A549 (cell line): ENCODE measurements at regions not wholly inside any gene's neighbourhood (a gene's known extent, or its start where the extent isn't known, plus 50 kb on each side); places are given as distances from the start of the nearest gene placed in this dataset.

Experiments
- ATAC-seq, 2 experiments: fragments of 200-7000 bp in 1 of 2; fragments of >200 bp in 1 of 2; cut with Nextera tagmentation in 1 of 2; cut with Tn5 transposase in 1 of 2; 3 replicates each; pipeline versions ENCODE4 v1.8.0 to v1.9.1; 2018 to 2020; ENCODE audit warnings: mild to moderate bottlenecking in 1 of 2, moderate library complexity in 1 of 2
- CTCF ChIA-PET: fragments of 300-600 bp; sonication (Branson Sonifier 250); formaldehyde crosslinking; extraction: SDS; loops from one replicate; lab custom pipeline; 2021; ENCODE audit warnings: antibody characterized with exemption, inconsistent platforms; lab: Yijun Ruan, JAX
- POLR2A ChIA-PET: fragments of 350-600 bp; formaldehyde crosslinking; extraction: SDS; loops from one replicate; lab custom pipeline; 2021; ENCODE audit warnings: antibody characterized with exemption, inconsistent platforms; lab: Yijun Ruan, JAX
- DNase-seq, 2 experiments: peaks; one replicate each; pipeline versions ENCODE4 v3.0.0 to v3.0.0-alpha.2; 2011 to 2016; ENCODE audit warnings: low read depth in 1 of 2, low spot score in 1 of 2
- FAIRE-seq: peaks from 2 replicates; lab custom pipeline; 2011; peaks lifted over from hg19 to GRCh38; lab: Jason Lieb, UNC
- H3K27ac ChIP-seq, 2 experiments: fragments of >200 bp; sonication (Bioruptor Twin); formaldehyde crosslinking; 3 replicates each; pipeline ENCODE4 v1.5.1; 2016 to 2017
- H3K4me1 ChIP-seq: fragments of >200 bp; sonication (Bioruptor Twin); formaldehyde crosslinking; 3 replicates; pipeline ENCODE4 v1.6.1; 2016
- H3K4me2 ChIP-seq: fragments of >200 bp; sonication (Bioruptor Twin); formaldehyde crosslinking; 3 replicates; pipeline ENCODE4 v1.6.1; 2016
- H3K4me3 ChIP-seq: fragments of >200 bp; sonication (Bioruptor Twin); formaldehyde crosslinking; 3 replicates; pipeline ENCODE4 v1.5.1; 2016
- H3K9me3 ChIP-seq: fragments of >200 bp; sonication (Bioruptor Twin); formaldehyde crosslinking; 3 replicates; pipeline ENCODE4 v1.6.1; 2016
- BHLHE40 ChIP-seq: IDR thresholded peaks from 2 replicates; pipeline ENCODE4 v1.6.1; 2012; ENCODE audit warnings: low read depth, low read length, inconsistent platforms
- CBX8 ChIP-seq: fragments of 200-600 bp; sonication (generic); IDR thresholded peaks from 2 replicates; pipeline ENCODE4 v1.6.1; 2016
- EHMT2 ChIP-seq: fragments of 200-600 bp; sonication (generic); IDR thresholded peaks from 2 replicates; pipeline ENCODE4 v1.6.1; 2016; ENCODE audit warnings: antibody characterized with exemption, low read depth, mild to moderate bottlenecking, moderate library complexity
- FOSL2 ChIP-seq, 2 experiments: fragments of 450-650 bp in 1 of 2; fragments of >200 bp in 1 of 2; sonication (Bioruptor Twin) in 1 of 2; formaldehyde crosslinking; IDR thresholded peaks; 2 replicates each; pipeline versions ENCODE4 v1.5.0 to v1.6.1; 2016 to 2020; ENCODE audit warnings: mild to moderate bottlenecking in 1 of 2, moderate library complexity in 1 of 2
- FOXS1 ChIP-seq: fragments of 250-450 bp; sonication (Bioruptor Pico); IDR thresholded peaks from 2 replicates; pipeline ENCODE4 v1.5.0; 2020; ENCODE audit warnings: mild to moderate bottlenecking, moderate library complexity
- GATA3 ChIP-seq: IDR thresholded peaks from 2 replicates; pipeline ENCODE4 v1.6.1; 2012; ENCODE audit warnings: borderline replicate concordance
- HEYL ChIP-seq: fragments of 250-450 bp; sonication (Bioruptor Pico); IDR thresholded peaks from 2 replicates; pipeline ENCODE4 v1.8.0; 2021; ENCODE audit warnings: mild to moderate bottlenecking, moderate library complexity
- KDM5A ChIP-seq: fragments of 200-600 bp; sonication (generic); IDR thresholded peaks from 2 replicates; pipeline ENCODE4 v1.6.1; 2016; ENCODE audit warnings: antibody characterized with exemption, mild to moderate bottlenecking
- MAZ ChIP-seq: fragments of 150-350 bp; IDR thresholded peaks from 2 replicates; pipeline ENCODE4 v1.6.1; 2014; ENCODE audit warnings: antibody characterized with exemption, low read depth, low read length, borderline replicate concordance
- MYC ChIP-seq: IDR thresholded peaks from 2 replicates; pipeline ENCODE4 v1.6.1; 2012; ENCODE audit warnings: mild to moderate bottlenecking, inconsistent platforms, low read length, improper control_type of control experiment, borderline replicate concordance
- POLR2A ChIP-seq: IDR thresholded peaks from 2 replicates; pipeline ENCODE4 v1.6.1; 2012; ENCODE audit warnings: mild to moderate bottlenecking, low read length
- POLR2AphosphoS2 ChIP-seq: conservative IDR thresholded peaks from 2 replicates; pipeline ENCODE4 v1.6.1; 2012; ENCODE audit warnings: low read length, improper control_type of control experiment, inconsistent platforms
- RAD21 ChIP-seq, 2 experiments: fragments of >200 bp in 1 of 2; sonication (Bioruptor Twin) in 1 of 2; formaldehyde crosslinking in 1 of 2; IDR thresholded peaks in 1 of 2; conservative IDR thresholded peaks in 1 of 2; 2 replicates in 1 of 2; 3 replicates in 1 of 2; pipeline ENCODE4 v1.6.1; 2012 to 2018; ENCODE audit warnings: inconsistent platforms in 1 of 2
- RNF2 ChIP-seq: fragments of 200-600 bp; sonication (generic); IDR thresholded peaks from 2 replicates; pipeline ENCODE4 v1.6.1; 2016; ENCODE audit warnings: low read depth, mild to moderate bottlenecking, antibody characterized with exemption, moderate library complexity, borderline replicate concordance
- TP53 ChIP-seq: fragments of 250-450 bp; sonication (Bioruptor Pico); IDR thresholded peaks from 2 replicates; pipeline ENCODE4 v1.5.0; 2021; ENCODE audit warnings: mild to moderate bottlenecking, moderate library complexity
- ZNF302 ChIP-seq: fragments of 250-450 bp; sonication (Bioruptor Pico); IDR thresholded peaks from 2 replicates; pipeline ENCODE4 v1.9.0; 2021; ENCODE audit warnings: inconsistent platforms, mild to moderate bottlenecking, moderate library complexity
- WGBS: methylation state at CpG from one replicate; pipeline ENCODE4 v1.1.6; 2017; ENCODE audit errors: missing lambda C conversion rate; 5-methylcytosine and 5-hydroxymethylcytosine counted together
- TF ChIP-seq, protein P1 (sequence below): fragments of 250-450 bp; sonication (Bioruptor Pico); IDR thresholded peaks from 2 replicates; pipeline ENCODE4 v1.5.0; 2021; ENCODE audit warnings: mild to moderate bottlenecking, moderate library complexity, borderline replicate concordance
- TF ChIP-seq, protein P2 (sequence below): IDR thresholded peaks from 2 replicates; pipeline ENCODE4 v1.6.1; 2012
- TF ChIP-seq, protein P3 (sequence below): fragments of 250-450 bp; sonication (Bioruptor Pico); IDR thresholded peaks from 2 replicates; pipeline ENCODE4 v1.5.0; 2020; ENCODE audit warnings: low read depth, mild to moderate bottlenecking, moderate library complexity

DNA sequence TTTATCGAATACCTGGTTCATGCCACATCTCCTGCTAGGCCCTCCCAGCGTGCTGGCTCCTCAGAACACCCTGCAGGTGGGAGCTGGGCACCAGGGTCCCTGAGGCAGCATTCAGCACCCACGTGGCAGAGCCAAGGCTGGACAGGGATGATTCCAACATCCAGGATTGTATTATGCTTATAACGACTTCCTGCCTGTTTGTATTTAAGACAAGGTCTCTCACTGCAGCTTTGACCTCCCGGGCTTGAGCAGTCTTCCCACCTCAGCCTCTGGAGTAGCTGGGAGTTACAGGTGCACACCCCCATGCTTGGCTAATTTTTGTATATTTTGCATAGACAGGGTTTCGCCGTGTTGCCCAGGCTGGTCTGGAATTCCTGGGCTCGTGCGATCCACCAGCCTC, 64.7 kb upstream of the WNT7B start (continued):
- TF ChIP-seq, protein P1, sequence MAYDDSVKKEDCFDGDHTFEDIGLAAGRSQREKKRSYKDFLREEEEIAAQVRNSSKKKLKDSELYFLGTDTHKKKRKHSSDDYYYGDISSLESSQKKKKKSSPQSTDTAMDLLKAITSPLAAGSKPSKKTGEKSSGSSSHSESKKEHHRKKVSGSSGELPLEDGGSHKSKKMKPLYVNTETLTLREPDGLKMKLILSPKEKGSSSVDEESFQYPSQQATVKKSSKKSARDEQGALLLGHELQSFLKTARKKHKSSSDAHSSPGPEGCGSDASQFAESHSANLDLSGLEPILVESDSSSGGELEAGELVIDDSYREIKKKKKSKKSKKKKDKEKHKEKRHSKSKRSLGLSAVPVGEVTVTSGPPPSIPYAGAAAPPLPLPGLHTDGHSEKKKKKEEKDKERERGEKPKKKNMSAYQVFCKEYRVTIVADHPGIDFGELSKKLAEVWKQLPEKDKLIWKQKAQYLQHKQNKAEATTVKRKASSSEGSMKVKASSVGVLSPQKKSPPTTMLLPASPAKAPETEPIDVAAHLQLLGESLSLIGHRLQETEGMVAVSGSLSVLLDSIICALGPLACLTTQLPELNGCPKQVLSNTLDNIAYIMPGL (CRISPR knock-in tag), result no peak
- no peak for TF ChIP-seq HEYL (CRISPR knock-in tag)
- TF ChIP-seq, all 56 proteins: peak for 0

DNA sequence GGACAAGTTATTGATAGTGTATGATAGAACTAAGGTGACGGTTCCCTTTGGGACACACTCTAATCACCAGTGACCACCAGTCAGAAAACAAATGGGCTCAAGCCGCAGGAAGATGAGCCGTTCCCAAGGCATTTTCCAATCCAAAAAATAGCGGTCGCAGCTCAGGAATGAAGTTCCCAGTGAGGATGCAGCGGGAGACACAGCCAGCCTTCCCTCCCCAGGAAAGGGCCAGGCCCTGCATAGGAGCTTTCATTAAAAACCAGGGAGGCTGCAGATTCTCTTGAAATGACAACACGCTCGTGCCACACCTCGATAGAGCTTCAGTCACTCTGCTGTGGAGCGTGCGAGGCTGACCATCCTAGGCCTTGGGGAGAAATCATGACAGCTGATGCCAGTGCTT, 65.8 kb upstream of the WNT7B start:
- FAIRE-seq (no peak), ATAC-seq (no peak), DNase-seq (no peak)
- Histone ChIP-seq H3K9me3 (no peaks in the 10 kb centered on the region), H3K27ac (no peak overlapping the region), H3K4me2 (no peak overlapping the region), H3K4me1 (no peaks in the 10 kb centered on the region), H3K4me3 (no peak overlapping the region)
- TF ChIP-seq ZNF302, result no peak
- no peak for TF ChIP-seq RNF2
- no peak for TF ChIP-seq MYC
- TF ChIP-seq CBX8, result no peak
- no peak for TF ChIP-seq POLR2AphosphoS2
- no peak for TF ChIP-seq FOXS1 (CRISPR knock-in tag)
- ChIA-PET POLR2A (no interaction called here), CTCF (interaction anchor here (3.5 to 3.6 kb wide), 2 partner anchors 30 to 36 kb away, joined by 18 read pairs; no protein-coding TSS in a partner anchor)
- WGBS, result 87% methylated on average over 11 of the region's 11 CpGs

DNA sequence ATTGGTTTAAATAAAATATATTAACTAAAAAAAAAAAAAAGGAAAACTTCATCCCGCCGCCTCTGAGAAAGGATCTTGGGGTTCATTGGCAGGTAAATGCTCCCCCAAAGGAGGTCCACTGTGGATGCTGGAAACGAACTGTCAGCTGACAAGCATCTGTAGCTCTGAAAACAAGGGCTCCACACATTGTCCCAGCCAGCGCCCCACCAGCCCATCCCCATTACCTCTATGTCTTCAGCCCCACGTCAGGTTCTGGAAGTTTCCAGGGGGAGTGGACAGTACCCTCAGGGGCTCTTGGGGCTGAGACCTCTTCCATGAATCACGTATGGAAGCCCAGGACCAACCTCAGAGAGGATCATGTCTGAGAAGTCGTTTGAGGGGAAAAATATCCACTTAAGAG, 66.4 kb upstream of the WNT7B start:
- no peak for FAIRE-seq
- no peak for DNase-seq
- no peak overlapping the region for H3K27ac ChIP-seq
- no peak overlapping the region for H3K4me2 ChIP-seq
- H3K9me3 ChIP-seq, result no peaks in the 10 kb centered on the region
- ATAC-seq, result no peak
- no peaks in the 10 kb centered on the region for H3K4me1 ChIP-seq
- 70% methylated on average over 7 of the region's 7 CpGs for WGBS
- H3K4me3 ChIP-seq, result no peak overlapping the region
- TF ChIP-seq RAD21 (conservative IDR thresholded peaks at IDR 0.05 in 1 of 2, IDR thresholded peaks at IDR 0.05 in 1 of 2) (no peak), EHMT2 (no peak), FOSL2 (IDR thresholded peaks at IDR 0.05) (no peak), FOSL2 (CRISPR knock-in tag; IDR thresholded peaks at IDR 0.05) (no peak), POLR2A (no peak), HEYL (CRISPR knock-in tag) (no peak), MAZ (no peak), TP53 (no peak), BHLHE40 (no peak), GATA3 (no peak), KDM5A (no peak)
- TF ChIP-seq, protein P2, sequence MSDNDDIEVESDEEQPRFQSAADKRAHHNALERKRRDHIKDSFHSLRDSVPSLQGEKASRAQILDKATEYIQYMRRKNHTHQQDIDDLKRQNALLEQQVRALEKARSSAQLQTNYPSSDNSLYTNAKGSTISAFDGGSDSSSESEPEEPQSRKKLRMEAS, result no peak
- TF ChIP-seq, protein P3, sequence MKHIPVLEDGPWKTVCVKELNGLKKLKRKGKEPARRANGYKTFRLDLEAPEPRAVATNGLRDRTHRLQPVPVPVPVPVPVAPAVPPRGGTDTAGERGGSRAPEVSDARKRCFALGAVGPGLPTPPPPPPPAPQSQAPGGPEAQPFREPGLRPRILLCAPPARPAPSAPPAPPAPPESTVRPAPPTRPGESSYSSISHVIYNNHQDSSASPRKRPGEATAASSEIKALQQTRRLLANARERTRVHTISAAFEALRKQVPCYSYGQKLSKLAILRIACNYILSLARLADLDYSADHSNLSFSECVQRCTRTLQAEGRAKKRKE, result no peak
- TF ChIP-seq, protein P1 (CRISPR knock-in tag), result no peak
- POLR2A ChIA-PET, result no interaction called here
- CTCF ChIA-PET, result interaction anchor here (3.5 to 3.6 kb wide), 2 partner anchors 30 to 37 kb away, joined by 18 read pairs; no protein-coding TSS in a partner anchor
